ENCODE measurements at regions not wholly inside any gene's neighbourhood (a gene's known extent, or its start where the extent isn't known, plus 50 kb on each side); places are given as distances from the start of the nearest gene placed in this dataset.

- Histone ChIP-seq H3K27me3 (replicated peaks in 1 of 7) (no peaks in the 10 kb centered on the region), H3K27ac (no peak overlapping the region), H3K4me3 (no peak overlapping the region), H3K36me3 (no peaks in the 10 kb centered on the region), H3K9me3 (peaks cover 0 to 78% (median 55%) of the 10 kb centered on the region in 8 donors), H3K4me1 (no peaks in the 10 kb centered on the region)
- DNase-seq, result no peak
- 20 to 63% (median 42%) methylated on average over 1 of the region's 1 CpG for WGBS, 5 donors
- TF ChIP-seq POLR2AphosphoS5 (IDR thresholded peaks at IDR 0.05) (no peak), CTCF (IDR thresholded peaks at IDR 0.05 in 8 of 11, conservative IDR thresholded peaks at IDR 0.05 in 3 of 11) (no peak), POLR2A (IDR thresholded peaks at IDR 0.05) (no peak)
- intact Hi-C loops (cut with DNase I; ENCODE audit: low total_unique reads), result no loop called here
Measured at GRCh38 chr3:191804935-191805334, 344.0 kb downstream of the PYDC2 start.

- H3K36me3 ChIP-seq, result no peaks in the 10 kb centered on the region
- H3K27ac ChIP-seq, result no peak overlapping the region
- TF ChIP-seq POLR2AphosphoS5 (IDR thresholded peaks at IDR 0.05) (no peak), CTCF (IDR thresholded peaks at IDR 0.05 in 8 of 11, conservative IDR thresholded peaks at IDR 0.05 in 3 of 11) (no peak), POLR2A (IDR thresholded peaks at IDR 0.05) (no peak)
- H3K27me3 ChIP-seq (replicated peaks in 1 of 7), result no peaks in the 10 kb centered on the region
- intact Hi-C loops (cut with DNase I; ENCODE audit: low total_unique reads), result no loop called here
- H3K9me3 ChIP-seq, result peaks cover 0 to 76% (median 55%) of the 10 kb centered on the region in 8 donors
- no peaks in the 10 kb centered on the region for H3K4me1 ChIP-seq
- DNase-seq, result no peak
- 91 to 100% (median 92%) methylated on average over 3 of the region's 3 CpGs for WGBS, 5 donors
- no peak overlapping the region for H3K4me3 ChIP-seq
Measured at GRCh38 chr3:191808073-191808472, 347.1 kb downstream of the PYDC2 start.

- DNase-seq, result no peak
- Histone ChIP-seq H3K27me3 (replicated peaks in 1 of 7) (no peaks in the 10 kb centered on the region), H3K4me3 (no peak overlapping the region), H3K36me3 (no peaks in the 10 kb centered on the region), H3K27ac (no peak overlapping the region), H3K9me3 (peaks cover 0 to 72% (median 50%) of the 10 kb centered on the region in 8 donors), H3K4me1 (no peaks in the 10 kb centered on the region)
- TF ChIP-seq POLR2A (IDR thresholded peaks at IDR 0.05), result no peak
- 89 to 98% (median 93%) methylated on average over 1 of the region's 1 CpG for WGBS, 5 donors
- intact Hi-C loops (cut with DNase I; ENCODE audit: low total_unique reads), result no loop called here
Measured at GRCh38 chr3:191809326-191809949, 348.5 kb downstream of the PYDC2 start.

GRCh38 chr3:191813245-191813644, 352.3 kb downstream of the PYDC2 start:
- no peak overlapping the region for H3K27ac ChIP-seq
- DNase-seq, result no peak
- H3K36me3 ChIP-seq, result no peaks in the 10 kb centered on the region
- H3K4me3 ChIP-seq, result no peak overlapping the region
- intact Hi-C loops (cut with DNase I; ENCODE audit: low total_unique reads), result no loop called here
- H3K27me3 ChIP-seq (replicated peaks in 1 of 7), result no peaks in the 10 kb centered on the region
- peaks cover 0 to 57% (median 45%) of the 10 kb centered on the region in 8 donors for H3K9me3 ChIP-seq
- no peaks in the 10 kb centered on the region for H3K4me1 ChIP-seq
- TF ChIP-seq CTCF (IDR thresholded peaks at IDR 0.05 in 8 of 11, conservative IDR thresholded peaks at IDR 0.05 in 3 of 11) (no peak), POLR2A (IDR thresholded peaks at IDR 0.05) (no peak), POLR2AphosphoS5 (IDR thresholded peaks at IDR 0.05) (no peak)

GRCh38 chr3:191848818-191849217, 387.9 kb downstream of the PYDC2 start:
- Histone ChIP-seq H3K4me1 (no peaks in the 10 kb centered on the region), H3K4me3 (no peak overlapping the region), H3K27me3 (replicated peaks in 1 of 7) (no peaks in the 10 kb centered on the region), H3K9me3 (peaks cover 0 to 6% (median 0%) of the 10 kb centered on the region in 8 donors), H3K36me3 (no peaks in the 10 kb centered on the region), H3K27ac (no peak overlapping the region)
- no peak for TF ChIP-seq POLR2AphosphoS5 (IDR thresholded peaks at IDR 0.05)
- intact Hi-C loops (cut with DNase I; ENCODE audit: low total_unique reads), result no loop called here
- no peak for DNase-seq

Measured in spleen (tissue), 11 donors.